ENCODE measurements at regions not wholly inside any gene's neighbourhood (a gene's known extent, or its start where the extent isn't known, plus 50 kb on each side); places are given as distances from the start of the nearest gene placed in this dataset.

DNA sequence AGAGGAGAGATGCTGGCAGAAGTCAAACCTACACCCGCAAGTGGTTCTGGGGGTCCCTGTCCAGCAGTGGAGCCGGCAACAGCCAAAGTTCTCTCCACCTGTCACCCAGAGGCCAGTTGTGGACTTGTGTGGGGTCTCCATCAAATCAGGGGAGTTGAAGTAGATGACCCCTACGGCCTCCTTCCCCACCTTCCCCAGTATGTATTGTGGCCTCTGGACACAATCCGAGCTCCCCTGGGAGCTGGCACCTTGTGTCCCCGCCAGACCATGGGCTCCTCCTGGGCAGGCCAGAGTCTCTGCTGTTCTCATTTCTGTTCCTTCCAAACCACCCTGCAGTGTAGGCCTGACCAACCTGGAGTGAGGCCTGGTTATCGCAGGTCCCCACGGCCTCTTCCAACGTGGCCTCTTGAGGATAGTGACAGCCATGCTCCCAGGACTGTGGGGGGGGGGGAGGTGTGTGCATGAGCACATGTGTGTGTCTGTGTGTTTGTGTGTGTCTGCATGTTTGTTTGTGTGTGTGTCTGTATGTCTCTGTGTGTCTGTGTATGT, 246.4 kb downstream of the MATN1 start (continued):
- TF ChIP-seq BACH2 (CRISPR knock-in tag; IDR thresholded peaks at IDR 0.05; ENCODE audit: borderline replicate concordance): no peak
- no peak for TF ChIP-seq ISL1 (CRISPR knock-in tag; IDR thresholded peaks at IDR 0.05)
- TF ChIP-seq RARB (CRISPR knock-in tag; IDR thresholded peaks at IDR 0.05): no peak
- no peak for TF ChIP-seq GLIS3 (CRISPR knock-in tag; IDR thresholded peaks at IDR 0.05)
- no peak for TF ChIP-seq ZFP30 (CRISPR knock-in tag; IDR thresholded peaks at IDR 0.05)
- TF ChIP-seq ARNTL (CRISPR knock-in tag; IDR thresholded peaks at IDR 0.05; ENCODE audit: borderline replicate concordance, low read depth): no peak
- TF ChIP-seq TOX (CRISPR knock-in tag; IDR thresholded peaks at IDR 0.05; ENCODE audit: borderline replicate concordance): no peak
- no peak for TF ChIP-seq ZFP3 (CRISPR knock-in tag; IDR thresholded peaks at IDR 0.05)
- no peak for TF ChIP-seq SNAI2 (CRISPR knock-in tag; IDR thresholded peaks at IDR 0.05)

DNA sequence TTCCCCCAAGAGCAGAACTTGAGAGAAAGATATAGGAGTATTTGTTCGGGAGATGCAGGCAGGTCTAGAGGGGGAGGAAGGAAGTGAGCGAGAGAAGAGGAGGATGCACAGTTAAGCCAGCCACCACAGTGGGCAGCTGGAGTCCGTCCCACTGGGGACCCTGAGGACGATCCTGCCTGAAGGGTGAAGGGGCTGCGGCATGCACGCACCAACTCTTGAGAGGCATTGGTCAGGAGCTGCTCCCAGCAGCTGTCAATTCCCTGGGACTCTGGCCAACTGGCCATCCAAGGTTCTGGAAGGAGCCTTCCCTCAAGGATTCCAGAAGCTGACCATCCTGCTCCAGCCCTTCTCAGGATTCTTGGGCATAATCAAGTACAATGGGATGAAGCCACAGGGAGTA, 246.9 kb downstream of the MATN1 start:
- no peak for TF ChIP-seq TOX (CRISPR knock-in tag; IDR thresholded peaks at IDR 0.05; ENCODE audit: borderline replicate concordance)
- TF ChIP-seq CSDC2 (CRISPR knock-in tag; IDR thresholded peaks at IDR 0.05): no peak
- no peak for TF ChIP-seq SNAI2 (CRISPR knock-in tag; IDR thresholded peaks at IDR 0.05)
- no peak for TF ChIP-seq ZNF8 (CRISPR knock-in tag; IDR thresholded peaks at IDR 0.05)
- no peak for TF ChIP-seq TCF4 (CRISPR knock-in tag; IDR thresholded peaks at IDR 0.05; ENCODE audit: borderline replicate concordance)
- no peak for TF ChIP-seq PPARA (CRISPR knock-in tag; IDR thresholded peaks at IDR 0.05; ENCODE audit: borderline replicate concordance)
- TF ChIP-seq, protein P1, sequence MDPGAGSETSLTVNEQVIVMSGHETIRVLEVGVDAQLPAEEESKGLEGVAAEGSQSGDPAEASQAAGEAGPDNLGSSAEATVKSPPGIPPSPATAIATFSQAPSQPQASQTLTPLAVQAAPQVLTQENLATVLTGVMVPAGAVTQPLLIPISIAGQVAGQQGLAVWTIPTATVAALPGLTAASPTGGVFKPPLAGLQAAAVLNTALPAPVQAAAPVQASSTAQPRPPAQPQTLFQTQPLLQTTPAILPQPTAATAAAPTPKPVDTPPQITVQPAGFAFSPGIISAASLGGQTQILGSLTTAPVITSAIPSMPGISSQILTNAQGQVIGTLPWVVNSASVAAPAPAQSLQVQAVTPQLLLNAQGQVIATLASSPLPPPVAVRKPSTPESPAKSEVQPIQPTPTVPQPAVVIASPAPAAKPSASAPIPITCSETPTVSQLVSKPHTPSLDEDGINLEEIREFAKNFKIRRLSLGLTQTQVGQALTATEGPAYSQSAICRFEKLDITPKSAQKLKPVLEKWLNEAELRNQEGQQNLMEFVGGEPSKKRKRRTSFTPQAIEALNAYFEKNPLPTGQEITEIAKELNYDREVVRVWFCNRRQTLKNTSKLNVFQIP (CRISPR knock-in tag; IDR thresholded peaks at IDR 0.05; ENCODE audit: borderline replicate concordance, low read depth): no peak
- no peak for TF ChIP-seq ZNF70 (CRISPR knock-in tag; IDR thresholded peaks at IDR 0.05)
- TF ChIP-seq, protein P2, sequence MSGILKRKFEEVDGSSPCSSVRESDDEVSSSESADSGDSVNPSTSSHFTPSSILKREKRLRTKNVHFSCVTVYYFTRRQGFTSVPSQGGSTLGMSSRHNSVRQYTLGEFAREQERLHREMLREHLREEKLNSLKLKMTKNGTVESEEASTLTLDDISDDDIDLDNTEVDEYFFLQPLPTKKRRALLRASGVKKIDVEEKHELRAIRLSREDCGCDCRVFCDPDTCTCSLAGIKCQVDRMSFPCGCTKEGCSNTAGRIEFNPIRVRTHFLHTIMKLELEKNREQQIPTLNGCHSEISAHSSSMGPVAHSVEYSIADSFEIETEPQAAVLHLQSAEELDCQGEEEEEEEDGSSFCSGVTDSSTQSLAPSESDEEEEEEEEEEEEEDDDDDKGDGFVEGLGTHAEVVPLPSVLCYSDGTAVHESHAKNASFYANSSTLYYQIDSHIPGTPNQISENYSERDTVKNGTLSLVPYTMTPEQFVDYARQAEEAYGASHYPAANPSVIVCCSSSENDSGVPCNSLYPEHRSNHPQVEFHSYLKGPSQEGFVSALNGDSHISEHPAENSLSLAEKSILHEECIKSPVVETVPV (CRISPR knock-in tag; IDR thresholded peaks at IDR 0.05): no peak
- ATAC-seq: no peak

DNA sequence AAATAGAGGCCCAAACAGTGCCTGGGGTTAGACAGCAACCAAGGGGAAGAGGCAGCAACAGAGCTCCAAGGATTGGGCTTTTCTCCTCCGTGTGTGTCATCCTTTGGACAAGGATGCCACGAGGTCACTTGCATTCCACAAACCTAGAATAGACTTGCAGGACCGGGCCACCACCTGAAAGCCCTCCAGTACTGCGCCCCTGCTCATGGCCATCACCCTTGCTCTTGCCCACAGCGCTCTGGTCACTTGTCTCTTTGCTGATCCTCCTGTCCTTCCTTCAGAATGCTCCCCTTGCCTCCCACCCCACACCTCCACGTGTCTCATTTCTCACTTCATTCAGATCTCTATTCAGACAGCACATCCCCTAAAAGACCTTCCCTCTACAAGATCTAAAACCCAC, 247.4 kb downstream of the MATN1 start:
- TF ChIP-seq ARNTL (CRISPR knock-in tag; IDR thresholded peaks at IDR 0.05; ENCODE audit: borderline replicate concordance, low read depth) (no peak), ZNF70 (CRISPR knock-in tag; IDR thresholded peaks at IDR 0.05) (no peak), OSR1 (CRISPR knock-in tag; IDR thresholded peaks at IDR 0.05) (no peak), PPARA (CRISPR knock-in tag; IDR thresholded peaks at IDR 0.05; ENCODE audit: borderline replicate concordance) (no peak), ZNF8 (CRISPR knock-in tag; IDR thresholded peaks at IDR 0.05) (no peak), RARB (CRISPR knock-in tag; IDR thresholded peaks at IDR 0.05) (no peak), GLIS3 (CRISPR knock-in tag; IDR thresholded peaks at IDR 0.05) (no peak), BACH2 (CRISPR knock-in tag; IDR thresholded peaks at IDR 0.05; ENCODE audit: borderline replicate concordance) (no peak), ZFP3 (CRISPR knock-in tag; IDR thresholded peaks at IDR 0.05) (no peak), ZNF565 (CRISPR knock-in tag; conservative IDR thresholded peaks at IDR 0.05; ENCODE audit: low read depth) (no peak)
- TF ChIP-seq, protein P3, sequence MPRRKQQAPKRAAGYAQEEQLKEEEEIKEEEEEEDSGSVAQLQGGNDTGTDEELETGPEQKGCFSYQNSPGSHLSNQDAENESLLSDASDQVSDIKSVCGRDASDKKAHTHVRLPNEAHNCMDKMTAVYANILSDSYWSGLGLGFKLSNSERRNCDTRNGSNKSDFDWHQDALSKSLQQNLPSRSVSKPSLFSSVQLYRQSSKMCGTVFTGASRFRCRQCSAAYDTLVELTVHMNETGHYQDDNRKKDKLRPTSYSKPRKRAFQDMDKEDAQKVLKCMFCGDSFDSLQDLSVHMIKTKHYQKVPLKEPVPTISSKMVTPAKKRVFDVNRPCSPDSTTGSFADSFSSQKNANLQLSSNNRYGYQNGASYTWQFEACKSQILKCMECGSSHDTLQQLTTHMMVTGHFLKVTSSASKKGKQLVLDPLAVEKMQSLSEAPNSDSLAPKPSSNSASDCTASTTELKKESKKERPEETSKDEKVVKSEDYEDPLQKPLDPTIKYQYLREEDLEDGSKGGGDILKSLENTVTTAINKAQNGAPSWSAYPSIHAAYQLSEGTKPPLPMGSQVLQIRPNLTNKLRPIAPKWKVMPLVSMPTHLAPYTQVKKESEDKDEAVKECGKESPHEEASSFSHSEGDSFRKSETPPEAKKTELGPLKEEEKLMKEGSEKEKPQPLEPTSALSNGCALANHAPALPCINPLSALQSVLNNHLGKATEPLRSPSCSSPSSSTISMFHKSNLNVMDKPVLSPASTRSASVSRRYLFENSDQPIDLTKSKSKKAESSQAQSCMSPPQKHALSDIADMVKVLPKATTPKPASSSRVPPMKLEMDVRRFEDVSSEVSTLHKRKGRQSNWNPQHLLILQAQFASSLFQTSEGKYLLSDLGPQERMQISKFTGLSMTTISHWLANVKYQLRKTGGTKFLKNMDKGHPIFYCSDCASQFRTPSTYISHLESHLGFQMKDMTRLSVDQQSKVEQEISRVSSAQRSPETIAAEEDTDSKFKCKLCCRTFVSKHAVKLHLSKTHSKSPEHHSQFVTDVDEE (CRISPR knock-in tag; IDR thresholded peaks at IDR 0.05): no peak
- ATAC-seq: no peak

DNA sequence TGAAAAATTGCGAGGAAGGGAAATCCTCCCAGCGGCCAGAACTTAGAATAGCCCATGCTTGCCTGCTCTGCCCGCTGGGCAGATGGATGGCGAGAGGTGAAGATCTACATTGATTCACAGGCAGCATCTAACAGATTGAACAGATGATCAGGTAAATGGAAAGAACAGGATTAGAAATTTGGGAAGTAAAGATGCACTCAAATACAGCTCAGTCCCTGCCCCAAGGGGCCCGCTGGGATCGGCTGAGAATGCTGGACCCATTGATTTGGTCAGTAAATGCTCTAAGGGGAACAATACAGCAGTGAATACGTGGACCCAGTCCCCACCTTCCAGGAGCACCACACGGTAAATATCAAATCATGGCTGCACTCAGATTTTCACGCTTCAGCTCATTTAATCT, 248.2 kb downstream of the MATN1 start:
- ATAC-seq: no peak
- TF ChIP-seq ZNF565 (CRISPR knock-in tag; conservative IDR thresholded peaks at IDR 0.05; ENCODE audit: low read depth): no peak
- TF ChIP-seq, protein P4, sequence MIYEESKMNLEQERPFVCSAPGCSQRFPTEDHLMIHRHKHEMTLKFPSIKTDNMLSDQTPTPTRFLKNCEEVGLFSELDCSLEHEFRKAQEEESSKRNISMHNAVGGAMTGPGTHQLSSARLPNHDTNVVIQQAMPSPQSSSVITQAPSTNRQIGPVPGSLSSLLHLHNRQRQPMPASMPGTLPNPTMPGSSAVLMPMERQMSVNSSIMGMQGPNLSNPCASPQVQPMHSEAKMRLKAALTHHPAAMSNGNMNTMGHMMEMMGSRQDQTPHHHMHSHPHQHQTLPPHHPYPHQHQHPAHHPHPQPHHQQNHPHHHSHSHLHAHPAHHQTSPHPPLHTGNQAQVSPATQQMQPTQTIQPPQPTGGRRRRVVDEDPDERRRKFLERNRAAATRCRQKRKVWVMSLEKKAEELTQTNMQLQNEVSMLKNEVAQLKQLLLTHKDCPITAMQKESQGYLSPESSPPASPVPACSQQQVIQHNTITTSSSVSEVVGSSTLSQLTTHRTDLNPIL (CRISPR knock-in tag; IDR thresholded peaks at IDR 0.05; ENCODE audit: low read depth): no peak
- no peak for TF ChIP-seq OSR1 (CRISPR knock-in tag; IDR thresholded peaks at IDR 0.05)
- TF ChIP-seq ZFP3 (CRISPR knock-in tag; IDR thresholded peaks at IDR 0.05): no peak
- TF ChIP-seq TOX (CRISPR knock-in tag; IDR thresholded peaks at IDR 0.05; ENCODE audit: borderline replicate concordance): no peak
- TF ChIP-seq RARB (CRISPR knock-in tag; IDR thresholded peaks at IDR 0.05): no peak
- TF ChIP-seq CSDC2 (CRISPR knock-in tag; IDR thresholded peaks at IDR 0.05): no peak
- TF ChIP-seq ARNTL (CRISPR knock-in tag; IDR thresholded peaks at IDR 0.05; ENCODE audit: borderline replicate concordance, low read depth): no peak
- TF ChIP-seq, protein P5, sequence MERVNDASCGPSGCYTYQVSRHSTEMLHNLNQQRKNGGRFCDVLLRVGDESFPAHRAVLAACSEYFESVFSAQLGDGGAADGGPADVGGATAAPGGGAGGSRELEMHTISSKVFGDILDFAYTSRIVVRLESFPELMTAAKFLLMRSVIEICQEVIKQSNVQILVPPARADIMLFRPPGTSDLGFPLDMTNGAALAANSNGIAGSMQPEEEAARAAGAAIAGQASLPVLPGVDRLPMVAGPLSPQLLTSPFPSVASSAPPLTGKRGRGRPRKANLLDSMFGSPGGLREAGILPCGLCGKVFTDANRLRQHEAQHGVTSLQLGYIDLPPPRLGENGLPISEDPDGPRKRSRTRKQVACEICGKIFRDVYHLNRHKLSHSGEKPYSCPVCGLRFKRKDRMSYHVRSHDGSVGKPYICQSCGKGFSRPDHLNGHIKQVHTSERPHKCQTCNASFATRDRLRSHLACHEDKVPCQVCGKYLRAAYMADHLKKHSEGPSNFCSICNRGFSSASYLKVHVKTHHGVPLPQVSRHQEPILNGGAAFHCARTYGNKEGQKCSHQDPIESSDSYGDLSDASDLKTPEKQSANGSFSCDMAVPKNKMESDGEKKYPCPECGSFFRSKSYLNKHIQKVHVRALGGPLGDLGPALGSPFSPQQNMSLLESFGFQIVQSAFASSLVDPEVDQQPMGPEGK (CRISPR knock-in tag; IDR thresholded peaks at IDR 0.05; ENCODE audit: borderline replicate concordance): no peak
- no peak for TF ChIP-seq ISL1 (CRISPR knock-in tag; IDR thresholded peaks at IDR 0.05)
- TF ChIP-seq ZNF70 (CRISPR knock-in tag; IDR thresholded peaks at IDR 0.05): no peak
- TF ChIP-seq, protein P3 (CRISPR knock-in tag; IDR thresholded peaks at IDR 0.05): no peak
- no peak for TF ChIP-seq BACH2 (CRISPR knock-in tag; IDR thresholded peaks at IDR 0.05; ENCODE audit: borderline replicate concordance)
